HL-60 (cell line): ENCODE measurements at regions not wholly inside any gene's neighbourhood (a gene's known extent, or its start where the extent isn't known, plus 50 kb on each side); places are given as distances from the start of the nearest gene placed in this dataset.

Experiments used
- CTCF ChIP-seq: IDR thresholded peaks from one replicate; pipeline ENCODE4 v1.5.1; 2011; ENCODE audit warnings: low read length, control low read depth, inconsistent platforms; ENCODE audit not compliant: insufficient read depth
- POLR2AphosphoS5 ChIP-seq: IDR thresholded peaks from 2 replicates; pipeline ENCODE4 v1.6.1; 2012; ENCODE audit warnings: low read depth

GRCh38 chr6:168908887-168909286, 344.8 kb downstream of the THBS2 start:
- no peak for TF ChIP-seq CTCF
- TF ChIP-seq POLR2AphosphoS5 = no peak
